ENCODE measurements at regions not wholly inside any gene's neighbourhood (a gene's known extent, or its start where the extent isn't known, plus 50 kb on each side); places are given as distances from the start of the nearest gene placed in this dataset.

DNA sequence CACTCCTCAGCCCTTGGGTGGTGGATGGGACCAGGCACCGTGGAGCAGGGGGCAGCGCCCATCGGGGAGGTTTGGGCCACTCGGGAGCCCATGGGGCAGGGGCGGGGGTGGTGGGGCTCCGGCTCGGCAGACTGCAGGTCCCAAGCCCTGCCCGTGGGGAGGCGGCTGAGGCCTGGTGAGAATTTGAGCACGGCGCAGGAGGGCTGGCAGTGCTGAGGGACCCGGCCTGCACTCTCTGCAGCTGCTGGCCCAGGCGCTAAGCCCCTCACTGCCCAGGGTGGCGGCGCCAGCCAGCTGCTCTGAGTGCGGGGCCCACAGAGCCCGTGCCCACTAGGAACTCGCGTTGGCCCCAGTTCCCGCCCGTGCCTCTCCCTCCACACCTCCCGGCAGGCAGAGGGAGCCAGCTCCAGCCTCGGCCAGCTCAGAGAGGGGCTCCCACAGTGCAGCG, 182.1 kb upstream of the OPRM1 start:
- Histone ChIP-seq H2AFZ (ENCODE audit: low read depth, low read length) (no peak overlapping the region), H3K9me3 (replicated peaks; ENCODE audit: control insufficient read depth, insufficient read depth, low read depth, low read length) (no peaks in the 10 kb centered on the region), H3K9ac (ENCODE audit: insufficient read depth in 1 of 2, low read depth in 2 of 2, low read length in 2 of 2) (no peak overlapping the region), H3K4me1 (replicated peaks in 1 of 2; ENCODE audit: control insufficient read depth in 2 of 2, insufficient read depth in 2 of 2, low read length in 2 of 2) (no peaks in the 10 kb centered on the region), H3K27ac (ENCODE audit: extremely low read depth, low read depth, low read length) (no peak overlapping the region), H3K36me3 (ENCODE audit: control insufficient read depth, insufficient read depth, low read length) (no peaks in the 10 kb centered on the region), H3K9me1 (ENCODE audit: control insufficient read depth, insufficient read depth, low read length) (no peaks in the 10 kb centered on the region), H3K4me3 (no peak overlapping the region), H3K27me3 (ENCODE audit: control insufficient read depth in 2 of 2, insufficient read depth in 2 of 2, low read length in 2 of 2) (no peaks in the 10 kb centered on the region), H4K20me1 (replicated peaks; ENCODE audit: control insufficient read depth, insufficient read depth, low read length) (no peaks in the 10 kb centered on the region), H3K79me2 (ENCODE audit: control insufficient read depth, insufficient read depth, low read length) (no peaks in the 10 kb centered on the region), H3K4me2 (ENCODE audit: insufficient read depth, low read length) (no peak overlapping the region)
- DNase-seq (ENCODE audit: extremely low read depth in 1 of 4, low spot score in 3 of 4) (no peak), ATAC-seq (no peak), FAIRE-seq (no peak)
- ChIA-PET CTCF (ENCODE audit: low intra/inter-chr PET ratio) (no interaction called here), POLR2A (no interaction called here)
- no TSS peak for BruUV-seq (replicated peaks)
- intact Hi-C loops (cut with micrococcal nuclease) (no loop called here), in situ Hi-C loops (cut with MboI) (no loop called here)
- TF ChIP-seq, protein P1, sequence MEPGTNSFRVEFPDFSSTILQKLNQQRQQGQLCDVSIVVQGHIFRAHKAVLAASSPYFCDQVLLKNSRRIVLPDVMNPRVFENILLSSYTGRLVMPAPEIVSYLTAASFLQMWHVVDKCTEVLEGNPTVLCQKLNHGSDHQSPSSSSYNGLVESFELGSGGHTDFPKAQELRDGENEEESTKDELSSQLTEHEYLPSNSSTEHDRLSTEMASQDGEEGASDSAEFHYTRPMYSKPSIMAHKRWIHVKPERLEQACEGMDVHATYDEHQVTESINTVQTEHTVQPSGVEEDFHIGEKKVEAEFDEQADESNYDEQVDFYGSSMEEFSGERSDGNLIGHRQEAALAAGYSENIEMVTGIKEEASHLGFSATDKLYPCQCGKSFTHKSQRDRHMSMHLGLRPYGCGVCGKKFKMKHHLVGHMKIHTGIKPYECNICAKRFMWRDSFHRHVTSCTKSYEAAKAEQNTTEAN (CRISPR knock-in tag; IDR thresholded peaks at IDR 0.05), result no peak
- no peak for TF ChIP-seq ZNF445 (CRISPR knock-in tag; IDR thresholded peaks at IDR 0.05; ENCODE audit: low read depth)
- WGBS (ENCODE audit: insufficient coverage, low coverage, missing lambda C conversion rate), result 0% methylated on average over 15 of the region's 24 CpGs

DNA sequence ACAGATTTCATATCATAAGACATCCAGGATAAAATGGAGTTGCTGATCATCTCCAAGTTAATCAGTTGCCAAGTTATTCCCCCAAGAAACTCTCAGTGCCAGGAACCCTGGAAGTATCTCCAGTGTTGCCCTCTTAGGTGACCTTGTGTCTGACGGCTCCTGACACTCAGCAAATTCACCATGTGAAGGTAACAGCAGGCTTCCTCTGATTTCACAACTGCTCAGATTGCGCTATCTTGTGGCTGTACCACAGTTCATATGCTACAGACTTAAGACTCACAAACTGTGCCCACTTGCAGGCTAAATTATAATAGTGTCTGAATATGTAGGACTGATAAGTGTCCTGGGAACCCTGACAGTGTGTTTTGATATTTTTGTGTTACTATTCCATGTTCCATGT, 186.6 kb upstream of the OPRM1 start:
- 0% methylated on average over 2 of the region's 2 CpGs for WGBS (ENCODE audit: insufficient coverage, low coverage, missing lambda C conversion rate)
- H3K27ac ChIP-seq (ENCODE audit: extremely low read depth, low read depth, low read length), result no peak overlapping the region
- no peaks in the 10 kb centered on the region for H3K4me1 ChIP-seq (replicated peaks in 1 of 2; ENCODE audit: control insufficient read depth in 2 of 2, insufficient read depth in 2 of 2, low read length in 2 of 2)
- H3K9ac ChIP-seq (ENCODE audit: insufficient read depth in 1 of 2, low read depth in 2 of 2, low read length in 2 of 2), result no peak overlapping the region
- H3K79me2 ChIP-seq (ENCODE audit: control insufficient read depth, insufficient read depth, low read length), result no peaks in the 10 kb centered on the region
- no peaks in the 10 kb centered on the region for H3K9me3 ChIP-seq (replicated peaks; ENCODE audit: control insufficient read depth, insufficient read depth, low read depth, low read length)
- ATAC-seq (no peak), FAIRE-seq (no peak), DNase-seq (ENCODE audit: extremely low read depth in 1 of 4, low spot score in 3 of 4) (no peak)
- H3K36me3 ChIP-seq (ENCODE audit: control insufficient read depth, insufficient read depth, low read length), result no peaks in the 10 kb centered on the region
- H2AFZ ChIP-seq (ENCODE audit: low read depth, low read length), result no peak overlapping the region
- no peaks in the 10 kb centered on the region for H3K9me1 ChIP-seq (ENCODE audit: control insufficient read depth, insufficient read depth, low read length)
- H4K20me1 ChIP-seq (replicated peaks; ENCODE audit: control insufficient read depth, insufficient read depth, low read length), result no peaks in the 10 kb centered on the region
- in situ Hi-C loops (cut with MboI) (no loop called here), intact Hi-C loops (cut with micrococcal nuclease) (no loop called here)
- ChIA-PET POLR2A (no interaction called here), CTCF (ENCODE audit: low intra/inter-chr PET ratio) (no interaction called here)
- no TSS peak for BruUV-seq (replicated peaks)
- no peak overlapping the region for H3K4me2 ChIP-seq (ENCODE audit: insufficient read depth, low read length)
- H3K27me3 ChIP-seq (ENCODE audit: control insufficient read depth in 2 of 2, insufficient read depth in 2 of 2, low read length in 2 of 2), result no peaks in the 10 kb centered on the region
- no peak overlapping the region for H3K4me3 ChIP-seq
- no peak for TF ChIP-seq ZNF3 (CRISPR knock-in tag; IDR thresholded peaks at IDR 0.05)
- no peak for TF ChIP-seq TEAD4 (IDR thresholded peaks at IDR 0.05; ENCODE audit: low read length)
- TF ChIP-seq TEAD4 (CRISPR knock-in tag; IDR thresholded peaks at IDR 0.05; ENCODE audit: borderline replicate concordance), result no peak
- TF ChIP-seq, protein P2, sequence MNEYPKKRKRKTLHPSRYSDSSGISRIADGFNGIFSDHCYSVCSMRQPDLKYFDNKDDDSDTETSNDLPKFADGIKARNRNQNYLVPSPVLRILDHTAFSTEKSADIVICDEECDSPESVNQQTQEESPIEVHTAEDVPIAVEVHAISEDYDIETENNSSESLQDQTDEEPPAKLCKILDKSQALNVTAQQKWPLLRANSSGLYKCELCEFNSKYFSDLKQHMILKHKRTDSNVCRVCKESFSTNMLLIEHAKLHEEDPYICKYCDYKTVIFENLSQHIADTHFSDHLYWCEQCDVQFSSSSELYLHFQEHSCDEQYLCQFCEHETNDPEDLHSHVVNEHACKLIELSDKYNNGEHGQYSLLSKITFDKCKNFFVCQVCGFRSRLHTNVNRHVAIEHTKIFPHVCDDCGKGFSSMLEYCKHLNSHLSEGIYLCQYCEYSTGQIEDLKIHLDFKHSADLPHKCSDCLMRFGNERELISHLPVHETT (CRISPR knock-in tag; conservative IDR thresholded peaks at IDR 0.05 in 1 of 2, IDR thresholded peaks at IDR 0.05 in 1 of 2), result no peak
- TF ChIP-seq SMC3 (conservative IDR thresholded peaks at IDR 0.05; ENCODE audit: insufficient read depth, low read depth, low read length), result no peak
- TF ChIP-seq, protein P3, sequence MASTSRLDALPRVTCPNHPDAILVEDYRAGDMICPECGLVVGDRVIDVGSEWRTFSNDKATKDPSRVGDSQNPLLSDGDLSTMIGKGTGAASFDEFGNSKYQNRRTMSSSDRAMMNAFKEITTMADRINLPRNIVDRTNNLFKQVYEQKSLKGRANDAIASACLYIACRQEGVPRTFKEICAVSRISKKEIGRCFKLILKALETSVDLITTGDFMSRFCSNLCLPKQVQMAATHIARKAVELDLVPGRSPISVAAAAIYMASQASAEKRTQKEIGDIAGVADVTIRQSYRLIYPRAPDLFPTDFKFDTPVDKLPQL (IDR thresholded peaks at IDR 0.05; ENCODE audit: extremely low read depth, insufficient read length), result no peak
- TF ChIP-seq ZNF830 (CRISPR knock-in tag; IDR thresholded peaks at IDR 0.05), result no peak
- TF ChIP-seq STAT5A (IDR thresholded peaks at IDR 0.05; ENCODE audit: borderline replicate concordance, low read length), result no peak
- TF ChIP-seq ZNF79 (CRISPR knock-in tag; IDR thresholded peaks at IDR 0.05; ENCODE audit: low read depth), result no peak
- no peak for TF ChIP-seq ETV6 (IDR thresholded peaks at IDR 0.05; ENCODE audit: borderline replicate concordance in 1 of 2, low read depth in 2 of 2, low read length in 1 of 2)
- no peak for TF ChIP-seq ETV6 (CRISPR knock-in tag; IDR thresholded peaks at IDR 0.05; ENCODE audit: borderline replicate concordance)
- no peak for TF ChIP-seq PURB (CRISPR knock-in tag; IDR thresholded peaks at IDR 0.05; ENCODE audit: low read depth)
- TF ChIP-seq BCOR (IDR thresholded peaks at IDR 0.05), result no peak
